C4-2B (cell line): ENCODE measurements at regions not wholly inside any gene's neighbourhood (a gene's known extent, or its start where the extent isn't known, plus 50 kb on each side); places are given as distances from the start of the nearest gene placed in this dataset.

Experiments used
- H3K27ac ChIP-seq: fragments of 450-650 bp; 2 replicates; pipeline ENCODE4 v1.5.1; 2017
- CTCF ChIP-seq: fragments of 450-650 bp; conservative IDR thresholded peaks from 2 replicates; pipeline ENCODE4 v1.5.1; 2017; ENCODE audit warnings: mild to moderate bottlenecking
- ZFX ChIP-seq: fragments of 450-650 bp; IDR thresholded peaks from 2 replicates; pipeline ENCODE4 v1.6.1; 2017

GRCh38 chr3:178967177-178967532, 104.5 kb downstream of the ZMAT3 start:
- no peak overlapping the region for H3K27ac ChIP-seq
- no peak for TF ChIP-seq CTCF
- no peak for TF ChIP-seq ZFX

- no peak overlapping the region for H3K27ac ChIP-seq
- peak; percentile 87 for TF ChIP-seq CTCF
- TF ChIP-seq ZFX = no peak
Measured at GRCh38 chr3:178966299-178967176, 105.1 kb downstream of the ZMAT3 start.

- no peak overlapping the region for H3K27ac ChIP-seq
- no peak for TF ChIP-seq CTCF
- TF ChIP-seq ZFX = no peak
Measured at GRCh38 chr3:178964551-178964950, 107.1 kb downstream of the ZMAT3 start.

- H3K27ac ChIP-seq = no peak overlapping the region
- TF ChIP-seq CTCF = no peak
- TF ChIP-seq ZFX = no peak
Measured at GRCh38 chr3:178960918-178961317, 110.7 kb downstream of the ZMAT3 start.

- no peak overlapping the region for H3K27ac ChIP-seq
- TF ChIP-seq CTCF = no peak
- TF ChIP-seq ZFX = no peak
Measured at GRCh38 chr3:178960181-178960580, 111.4 kb downstream of the ZMAT3 start.

GRCh38 chr3:178950676-178951075, 120.9 kb downstream of the ZMAT3 start:
- TF ChIP-seq CTCF = no peak
- no peak for TF ChIP-seq ZFX
- no peak overlapping the region for H3K27ac ChIP-seq

- H3K27ac ChIP-seq = no peak overlapping the region
- TF ChIP-seq ZFX (no peak), CTCF (no peak)
Measured at GRCh38 chr3:178949896-178950295, 121.7 kb downstream of the ZMAT3 start.
